ENCODE measurements at regions not wholly inside any gene's neighbourhood (a gene's known extent, or its start where the extent isn't known, plus 50 kb on each side); places are given as distances from the start of the nearest gene placed in this dataset.
"Not testable (repeated sequence)": the region's sequence is repeated elsewhere in the genome, so short reads cannot be mapped to it uniquely, and the experiment has no call there.

DNA sequence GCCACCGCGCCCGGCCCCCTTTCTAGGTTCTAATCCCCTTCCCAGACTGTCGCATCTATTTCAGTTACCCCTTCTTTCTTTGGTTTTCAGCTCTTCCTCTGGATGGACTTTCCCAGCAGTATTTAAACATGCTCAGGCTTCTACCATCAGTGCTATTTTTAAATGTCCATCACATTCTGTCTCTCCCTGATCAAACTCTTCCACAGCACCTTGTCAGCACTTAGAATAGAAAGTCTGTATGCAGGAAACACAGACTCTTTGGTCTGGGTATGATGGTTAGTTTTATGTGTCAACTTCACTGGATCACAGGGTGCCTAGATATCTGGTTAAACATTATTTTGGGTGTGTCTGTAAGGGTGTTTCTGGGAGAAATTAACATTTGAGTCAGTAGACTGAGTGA lies 297.8 kb upstream of the ECI2 start:
- H3K27ac Mint-ChIP-seq = no peak overlapping the region
- no peak overlapping the region for H3K4me3 Mint-ChIP-seq
- H3K4me1 Mint-ChIP-seq (ENCODE audit: unreplicated experiment) = peaks cover 7% of the 10 kb centered on the region
- H3K36me3 Mint-ChIP-seq = no peaks in the 10 kb centered on the region
- DNase-seq (ENCODE audit: extremely low spot score, unreplicated experiment) = no peak
- H3K27me3 Mint-ChIP-seq = no peaks in the 10 kb centered on the region
- TF ChIP-seq, protein P1, sequence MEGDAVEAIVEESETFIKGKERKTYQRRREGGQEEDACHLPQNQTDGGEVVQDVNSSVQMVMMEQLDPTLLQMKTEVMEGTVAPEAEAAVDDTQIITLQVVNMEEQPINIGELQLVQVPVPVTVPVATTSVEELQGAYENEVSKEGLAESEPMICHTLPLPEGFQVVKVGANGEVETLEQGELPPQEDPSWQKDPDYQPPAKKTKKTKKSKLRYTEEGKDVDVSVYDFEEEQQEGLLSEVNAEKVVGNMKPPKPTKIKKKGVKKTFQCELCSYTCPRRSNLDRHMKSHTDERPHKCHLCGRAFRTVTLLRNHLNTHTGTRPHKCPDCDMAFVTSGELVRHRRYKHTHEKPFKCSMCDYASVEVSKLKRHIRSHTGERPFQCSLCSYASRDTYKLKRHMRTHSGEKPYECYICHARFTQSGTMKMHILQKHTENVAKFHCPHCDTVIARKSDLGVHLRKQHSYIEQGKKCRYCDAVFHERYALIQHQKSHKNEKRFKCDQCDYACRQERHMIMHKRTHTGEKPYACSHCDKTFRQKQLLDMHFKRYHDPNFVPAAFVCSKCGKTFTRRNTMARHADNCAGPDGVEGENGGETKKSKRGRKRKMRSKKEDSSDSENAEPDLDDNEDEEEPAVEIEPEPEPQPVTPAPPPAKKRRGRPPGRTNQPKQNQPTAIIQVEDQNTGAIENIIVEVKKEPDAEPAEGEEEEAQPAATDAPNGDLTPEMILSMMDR (conservative IDR thresholded peaks at IDR 0.05) = no peak
- H3K9me3 Mint-ChIP-seq = peaks cover 10% of the 10 kb centered on the region

DNA sequence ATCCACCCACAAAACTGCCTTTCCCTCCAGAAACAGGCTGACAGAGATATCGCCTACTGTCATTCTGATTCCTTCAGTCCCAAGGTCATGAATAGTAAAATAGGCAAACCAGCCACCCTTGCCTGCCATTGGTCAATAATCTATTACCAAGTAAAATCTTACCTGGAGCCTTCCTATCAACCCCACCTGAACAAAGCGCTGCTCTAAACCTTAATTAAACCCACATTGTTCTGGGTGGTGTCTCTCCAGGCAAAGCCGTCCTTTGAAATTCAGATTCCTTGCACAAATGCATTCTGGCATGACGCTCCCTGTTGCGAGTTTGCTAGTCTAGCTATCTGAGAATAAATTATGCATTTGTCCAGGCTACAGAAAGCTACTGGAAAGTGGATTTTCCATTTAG lies 291.6 kb upstream of the ECI2 start:
- DNase-seq (ENCODE audit: extremely low spot score, unreplicated experiment) = no peak
- no peaks in the 10 kb centered on the region for H3K36me3 Mint-ChIP-seq
- H3K4me1 Mint-ChIP-seq (ENCODE audit: unreplicated experiment) = no peaks in the 10 kb centered on the region
- TF ChIP-seq, protein P1 (conservative IDR thresholded peaks at IDR 0.05) = no peak
- H3K27ac Mint-ChIP-seq = no peak overlapping the region
- H3K4me3 Mint-ChIP-seq = no peak overlapping the region
- no peaks in the 10 kb centered on the region for H3K27me3 Mint-ChIP-seq
- H3K9me3 Mint-ChIP-seq = peaks cover 9% of the 10 kb centered on the region

DNA sequence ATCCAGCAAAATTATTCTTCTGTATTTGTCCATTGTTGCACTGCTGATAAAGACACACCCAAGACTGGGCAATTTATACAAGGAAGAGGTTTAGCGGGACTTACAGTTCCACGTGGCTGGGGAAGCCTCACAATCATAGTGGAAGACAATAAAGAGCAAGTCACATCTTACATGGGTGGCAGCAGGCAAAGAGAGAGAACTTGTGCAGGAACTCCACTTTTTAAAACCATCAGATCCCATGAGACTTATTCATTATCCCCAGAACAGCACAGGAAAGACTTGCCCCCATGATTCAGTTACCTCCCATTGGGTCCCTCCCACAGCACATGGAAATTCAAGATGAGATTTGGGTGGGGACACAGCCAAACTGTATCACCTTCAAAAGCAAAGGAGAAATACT lies 286.5 kb upstream of the ECI2 start:
- Mint-ChIP-seq H3K27me3 (no peaks in the 10 kb centered on the region), H3K4me1 (ENCODE audit: unreplicated experiment) (no peaks in the 10 kb centered on the region), H3K9me3 (peaks cover 4% of the 10 kb centered on the region), H3K27ac (no peak overlapping the region), H3K4me3 (no peak overlapping the region), H3K36me3 (no peaks in the 10 kb centered on the region)
- TF ChIP-seq, protein P1 (conservative IDR thresholded peaks at IDR 0.05) = no peak
- no peak for DNase-seq (ENCODE audit: extremely low spot score, unreplicated experiment)

DNA sequence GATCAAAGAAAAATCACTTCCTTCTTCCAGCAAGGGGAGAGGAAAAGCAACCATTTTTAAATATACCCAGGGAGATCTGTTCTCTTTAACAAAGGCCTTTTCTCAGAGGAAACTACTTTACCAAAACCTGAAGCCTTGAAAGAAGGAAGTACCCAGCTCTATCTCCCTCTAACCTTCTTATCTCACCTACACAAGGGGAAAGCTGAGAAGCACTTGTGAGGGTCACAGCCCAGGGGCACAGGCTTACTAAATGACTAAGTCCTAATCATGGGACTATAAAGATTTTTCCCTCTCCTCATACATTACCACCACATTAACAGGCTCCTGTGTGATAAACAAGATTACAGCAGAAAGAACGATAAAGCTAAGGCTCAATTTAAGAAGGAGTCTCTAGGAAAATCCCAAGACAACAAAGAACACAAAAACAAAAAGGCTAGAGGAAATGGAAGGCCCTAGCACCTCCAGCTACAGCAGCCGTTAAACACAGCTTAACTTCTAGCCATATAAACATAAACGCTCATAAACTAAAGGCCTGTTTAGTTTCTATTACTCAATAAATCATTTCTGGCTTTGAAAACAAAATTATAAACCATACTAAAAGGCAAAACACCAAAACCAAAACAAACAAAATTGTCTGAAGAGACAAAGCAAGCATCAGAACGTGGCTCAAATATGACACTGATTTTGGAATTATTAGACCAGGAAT lies 284.9 kb upstream of the ECI2 start:
- no peak for DNase-seq (ENCODE audit: extremely low spot score, unreplicated experiment)
- Mint-ChIP-seq H3K36me3 (no peaks in the 10 kb centered on the region), H3K9me3 (peaks cover under 1% of the 10 kb centered on the region)

DNA sequence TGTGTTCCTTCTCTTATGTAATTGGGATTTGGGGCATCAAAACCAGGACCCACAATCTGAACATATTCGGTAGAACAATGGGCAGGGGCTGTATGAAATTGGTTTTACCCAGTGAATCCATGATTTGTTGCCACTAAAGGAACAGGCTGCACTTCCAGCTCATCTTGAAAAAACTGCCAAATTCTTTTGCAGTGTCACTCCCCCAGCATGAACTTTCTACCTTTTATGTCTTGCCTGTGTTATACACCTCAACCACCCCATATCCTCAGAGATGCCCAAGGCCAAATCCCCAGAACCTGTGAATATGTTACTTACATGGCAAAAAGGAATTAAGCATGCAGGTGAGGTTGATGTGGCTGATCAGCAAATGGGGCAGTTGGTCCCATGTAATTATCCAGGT lies 280.2 kb upstream of the ECI2 start:
- Mint-ChIP-seq H3K9me3 (no peaks in the 10 kb centered on the region), H3K4me3 (no peak overlapping the region), H3K27me3 (no peaks in the 10 kb centered on the region), H3K36me3 (no peaks in the 10 kb centered on the region), H3K27ac (no peak overlapping the region), H3K4me1 (ENCODE audit: unreplicated experiment) (no peaks in the 10 kb centered on the region)
- no peak for DNase-seq (ENCODE audit: extremely low spot score, unreplicated experiment)
- TF ChIP-seq, protein P1 (conservative IDR thresholded peaks at IDR 0.05) = no peak

More for the DNA sequence above, 284.9 kb upstream of the ECI2 start:
- Mint-ChIP-seq H3K4me1 (ENCODE audit: unreplicated experiment) (no peaks in the 10 kb centered on the region), H3K27ac (no peak overlapping the region), H3K27me3 (no peaks in the 10 kb centered on the region), H3K4me3 (no peak overlapping the region)
- TF ChIP-seq, protein P1 (conservative IDR thresholded peaks at IDR 0.05) = no peak

DNA sequence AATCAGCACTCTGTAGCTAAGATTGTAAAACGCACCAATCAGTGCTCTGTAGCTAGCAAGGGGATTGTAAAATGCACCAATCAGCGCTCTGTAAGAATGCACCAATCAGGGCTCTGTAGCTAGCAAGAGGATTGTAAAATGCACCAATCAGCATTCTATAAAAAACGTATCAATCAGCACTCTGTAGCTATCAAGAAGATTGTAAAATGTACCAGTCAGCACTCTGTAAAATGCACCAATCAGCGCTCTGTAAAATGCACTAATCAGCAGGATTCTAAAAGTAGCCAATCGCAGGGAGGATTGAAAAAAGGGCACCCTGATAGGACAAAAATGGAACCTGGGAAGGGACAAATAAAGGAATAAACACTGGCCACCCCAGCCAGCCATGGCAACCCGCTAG lies 278.7 kb upstream of the ECI2 start:
- not testable (repeated sequence) for DNase-seq (ENCODE audit: extremely low spot score, unreplicated experiment); H3K27me3 Mint-ChIP-seq; H3K36me3 Mint-ChIP-seq; H3K4me3 Mint-ChIP-seq; H3K9me3 Mint-ChIP-seq; H3K27ac Mint-ChIP-seq; H3K4me1 Mint-ChIP-seq (ENCODE audit: unreplicated experiment)

Data from type B pancreatic cell (in vitro differentiated cells).